HG03280 (cell line): ENCODE measurements at regions not wholly inside any gene's neighbourhood (a gene's known extent, or its start where the extent isn't known, plus 50 kb on each side); places are given as distances from the start of the nearest gene placed in this dataset.

Experiments
- ATAC-seq: cut with Tn5 transposase; IDR thresholded peaks from one replicate; pipeline ENCODE4 v1.9.1; 2021; ENCODE audit warnings: mild to moderate bottlenecking, moderate library complexity; ENCODE audit not compliant: unreplicated experiment

DNA sequence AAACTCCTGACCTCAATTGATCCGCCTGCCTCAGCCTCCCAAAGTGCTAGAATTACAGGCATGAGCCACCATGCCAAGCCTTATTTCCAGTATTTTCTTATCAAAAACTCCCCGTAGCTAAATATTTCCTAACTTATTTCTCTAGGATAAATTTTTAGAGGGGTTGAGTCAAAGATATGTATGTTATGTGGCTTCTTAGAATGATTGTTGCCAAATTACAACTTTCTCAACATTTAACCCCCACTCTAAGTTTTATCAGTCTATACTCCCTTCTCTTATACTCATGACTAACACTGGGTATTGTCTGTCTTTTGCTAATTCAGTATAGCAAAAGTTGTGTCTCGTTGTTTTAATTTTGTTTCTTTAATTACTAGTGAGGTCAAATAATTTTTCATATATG is 187.7 kb upstream of the LNX1 start:
- ATAC-seq = no peak

DNA sequence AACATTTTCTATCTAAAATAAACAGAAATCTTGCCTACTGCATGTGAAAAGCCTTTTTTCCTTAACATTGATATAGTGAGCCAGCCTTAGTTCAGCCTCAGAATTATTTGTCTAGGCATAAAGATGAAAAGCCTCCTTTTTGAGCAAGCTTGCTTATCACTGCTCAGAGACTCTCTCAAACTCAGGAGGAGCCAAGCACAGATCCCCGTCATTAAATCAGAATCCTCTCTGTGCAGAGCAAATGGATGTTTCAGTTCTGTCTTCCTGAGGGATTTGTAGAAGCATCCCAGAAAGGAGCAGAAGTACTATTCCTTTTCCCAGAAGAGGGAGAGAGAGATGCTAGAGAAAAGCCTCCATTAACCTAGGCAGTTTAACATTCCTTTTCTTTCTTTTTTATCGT is 186.9 kb upstream of the LNX1 start:
- ATAC-seq = no peak

DNA sequence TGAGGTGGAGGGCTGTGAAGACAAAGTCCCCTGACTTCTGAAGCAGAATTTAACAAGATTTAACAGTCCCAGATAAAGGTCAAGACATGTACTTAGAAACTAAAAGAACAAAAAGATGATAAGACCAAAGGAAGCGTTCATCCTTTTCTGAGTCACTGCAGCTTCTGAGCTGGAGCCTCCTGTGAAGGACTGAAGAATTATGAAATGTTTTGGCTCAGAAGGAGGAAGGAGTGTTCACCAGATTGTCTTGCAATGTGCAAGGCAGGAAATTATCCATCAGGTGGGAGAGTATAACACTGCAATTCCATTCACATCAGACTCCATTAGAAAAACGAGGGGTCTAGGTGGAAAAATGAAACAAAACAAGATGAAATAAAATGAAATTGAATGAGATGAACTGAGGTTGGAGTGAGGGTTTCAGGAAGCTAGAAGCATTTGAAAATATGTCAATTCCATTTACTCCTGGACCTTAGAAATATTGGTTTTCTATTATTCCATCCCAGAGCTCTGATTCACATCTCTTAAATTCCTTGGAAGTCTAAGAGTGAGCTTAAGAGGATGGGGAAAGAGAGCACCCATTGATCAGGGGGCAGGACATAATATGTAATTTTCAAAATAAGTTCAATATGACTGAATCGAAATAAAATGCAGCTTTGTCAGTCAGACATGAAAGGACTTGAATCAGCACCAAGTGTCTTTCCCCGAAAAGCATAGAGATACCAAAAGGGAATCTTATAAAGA is 186.1 kb upstream of the LNX1 start:
- ATAC-seq = no peak

- no peak for ATAC-seq
These were observed 184.9 kb upstream of the LNX1 start for GRCh38 chr4:53776141-53776540.

DNA sequence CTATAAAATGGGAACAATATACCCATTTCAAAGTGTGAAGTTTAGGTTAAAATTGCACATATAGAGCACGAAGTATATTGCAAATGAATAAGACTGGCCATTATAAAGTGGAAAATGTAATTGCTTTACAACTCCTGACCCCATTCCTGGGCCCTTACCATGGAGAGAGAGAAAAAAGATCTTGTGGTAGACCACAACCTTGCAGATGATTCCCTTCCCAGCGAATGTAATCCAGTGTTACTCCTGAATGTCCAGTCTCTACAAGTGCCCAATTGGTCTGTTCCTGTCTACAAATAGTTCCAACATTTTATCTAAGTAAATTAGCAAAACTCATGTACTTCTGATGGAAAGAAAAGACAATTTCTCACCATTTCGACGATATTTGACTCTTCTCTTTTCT is 184.1 kb upstream of the LNX1 start:
- ATAC-seq = no peak

DNA sequence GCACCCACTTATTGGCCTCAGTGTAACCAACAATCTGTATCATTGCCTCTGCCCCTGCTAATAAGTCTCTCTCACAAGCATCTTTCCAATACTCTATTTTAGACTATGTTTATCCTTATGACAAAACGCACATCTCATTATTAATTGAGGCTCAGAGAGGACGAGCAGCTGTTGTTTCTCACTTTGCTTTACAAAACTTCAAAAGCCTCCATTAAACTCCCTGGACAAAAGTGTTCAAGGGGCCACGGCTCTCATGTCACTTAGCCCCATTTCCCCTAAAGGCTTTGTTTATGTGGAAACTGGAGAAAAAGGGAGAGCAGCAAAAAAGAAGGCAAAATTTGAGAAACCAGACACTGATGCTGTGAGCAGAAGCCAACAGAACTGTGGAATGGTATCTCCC is 180.0 kb upstream of the LNX1 start:
- ATAC-seq = no peak

GRCh38 chr4:53767482-53767881 is 176.2 kb upstream of the LNX1 start:
- no peak for ATAC-seq

- ATAC-seq = no peak
These were observed 173.6 kb upstream of the LNX1 start for GRCh38 chr4:53764761-53765490.

GRCh38 chr4:53763813-53764597 is 172.7 kb upstream of the LNX1 start:
- no peak for ATAC-seq

DNA sequence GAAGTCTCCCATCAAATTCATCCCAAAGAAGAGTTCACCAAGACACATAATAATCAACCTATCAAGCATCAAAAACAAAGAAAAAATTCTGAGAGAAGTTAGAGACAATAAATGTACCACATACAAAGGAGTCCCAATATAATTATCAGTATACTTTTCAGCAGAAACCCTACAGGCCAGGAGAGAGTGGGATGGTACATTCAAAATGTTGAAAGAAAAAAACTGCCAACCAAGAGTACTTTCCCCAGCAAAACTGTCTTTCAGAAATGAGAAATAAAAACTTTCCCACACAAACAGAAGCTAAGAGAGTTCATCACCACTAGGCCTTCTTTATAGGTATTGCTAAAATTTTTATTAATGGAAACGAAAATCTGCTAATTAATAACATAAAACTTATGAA is 164.4 kb upstream of the LNX1 start:
- ATAC-seq = no peak

GRCh38 chr4:53752124-53752523 is 160.8 kb upstream of the LNX1 start:
- ATAC-seq = no peak

DNA sequence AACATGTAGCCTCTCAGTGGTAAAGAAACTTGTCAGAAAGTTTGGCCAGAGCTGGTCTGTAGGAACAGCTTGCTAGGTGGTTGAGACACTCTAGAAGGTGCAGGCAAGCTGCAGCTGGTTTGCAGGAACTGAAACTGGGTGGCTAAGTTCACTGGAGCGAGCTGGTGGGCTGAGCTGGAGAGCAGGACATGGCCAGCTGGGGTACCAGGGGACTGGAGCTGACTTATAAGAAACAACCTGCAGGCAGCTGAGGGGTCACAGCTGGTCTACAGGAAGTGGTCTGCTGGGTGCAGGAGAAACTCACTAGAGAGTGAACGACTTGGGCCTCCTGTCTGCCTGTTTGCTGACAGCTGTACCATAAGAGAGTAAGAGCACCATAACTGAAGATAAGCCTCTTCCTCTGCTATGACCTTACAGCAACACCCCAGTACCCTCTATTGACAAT is 157.1 kb upstream of the LNX1 start:
- peak; percentile 97 for ATAC-seq

GRCh38 chr4:53747401-53747800 is 156.1 kb upstream of the LNX1 start:
- ATAC-seq = no peak

DNA sequence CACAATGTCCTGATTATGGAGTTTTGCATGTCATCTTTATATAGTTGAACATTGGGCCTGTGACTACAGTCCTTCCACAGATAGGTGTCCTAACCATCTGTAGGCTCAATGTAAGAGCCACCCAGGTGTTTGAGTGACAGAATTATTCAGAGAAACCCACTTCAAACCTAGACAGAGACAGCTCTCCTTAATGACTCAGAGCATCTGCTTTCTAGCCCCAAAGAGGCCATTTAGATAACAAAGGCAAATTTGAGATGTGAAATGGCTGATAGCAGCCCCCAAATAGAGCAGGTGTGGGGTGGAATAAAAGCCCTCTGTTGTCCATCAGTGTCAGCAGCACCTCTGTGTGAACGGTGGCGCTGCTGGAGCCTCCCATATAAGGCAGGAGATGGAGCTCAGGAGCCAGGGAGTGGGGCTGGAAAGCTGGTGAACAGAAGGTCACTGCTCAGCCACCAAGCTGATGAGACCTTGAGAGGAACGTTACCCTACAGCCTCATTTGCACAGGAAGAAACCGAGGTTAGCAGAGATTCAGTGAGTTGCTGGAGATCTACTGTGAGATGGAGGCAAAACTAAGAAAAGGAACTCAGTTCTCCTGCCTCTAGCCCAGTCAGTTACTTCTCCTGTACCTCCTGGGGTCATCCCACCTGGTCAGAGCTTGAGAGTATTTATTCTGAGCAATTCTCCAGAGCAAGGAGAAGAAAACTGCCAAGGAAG is 153.3 kb upstream of the LNX1 start:
- no peak for ATAC-seq

- no peak for ATAC-seq
These were observed 143.5 kb upstream of the LNX1 start for GRCh38 chr4:53734584-53735353.

DNA sequence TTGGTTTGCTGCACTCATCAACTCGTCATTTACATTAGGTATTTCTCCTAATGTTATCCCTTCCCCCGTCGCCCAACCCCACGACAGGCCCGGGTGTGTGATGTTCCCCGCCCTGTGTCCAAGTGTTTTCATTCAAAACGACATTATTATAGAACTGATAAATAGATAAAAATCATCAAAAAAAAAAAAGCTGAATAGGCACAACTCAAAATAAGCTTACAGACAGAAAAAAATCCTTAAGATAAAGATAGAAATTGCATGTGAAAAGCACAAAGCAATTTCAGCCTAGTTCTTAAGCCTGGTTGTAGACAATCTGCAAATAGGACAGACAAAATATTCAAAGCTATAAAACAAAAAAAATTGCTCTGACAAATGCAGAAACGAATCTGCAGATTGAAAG is 142.9 kb upstream of the LNX1 start:
- ATAC-seq = no peak

DNA sequence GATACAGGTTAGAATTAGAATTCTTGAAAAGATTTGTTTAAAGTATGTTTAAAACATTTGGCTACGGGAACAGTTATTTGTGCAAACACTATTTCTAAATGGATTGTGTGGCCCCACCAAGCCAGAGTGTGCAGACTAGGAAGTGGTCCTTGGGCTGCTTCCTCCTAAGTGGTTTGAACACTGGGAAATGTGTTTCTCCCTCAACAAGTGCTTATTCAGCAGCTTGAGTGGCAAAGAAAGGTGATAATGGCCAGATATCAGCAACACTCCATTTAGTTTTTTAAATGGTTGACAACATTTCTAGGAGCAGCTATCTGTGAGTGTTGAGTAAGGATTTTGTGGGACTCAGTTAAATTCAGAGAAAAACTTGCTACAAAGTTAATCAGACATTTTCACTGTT is 141.4 kb upstream of the LNX1 start:
- ATAC-seq = no peak

DNA sequence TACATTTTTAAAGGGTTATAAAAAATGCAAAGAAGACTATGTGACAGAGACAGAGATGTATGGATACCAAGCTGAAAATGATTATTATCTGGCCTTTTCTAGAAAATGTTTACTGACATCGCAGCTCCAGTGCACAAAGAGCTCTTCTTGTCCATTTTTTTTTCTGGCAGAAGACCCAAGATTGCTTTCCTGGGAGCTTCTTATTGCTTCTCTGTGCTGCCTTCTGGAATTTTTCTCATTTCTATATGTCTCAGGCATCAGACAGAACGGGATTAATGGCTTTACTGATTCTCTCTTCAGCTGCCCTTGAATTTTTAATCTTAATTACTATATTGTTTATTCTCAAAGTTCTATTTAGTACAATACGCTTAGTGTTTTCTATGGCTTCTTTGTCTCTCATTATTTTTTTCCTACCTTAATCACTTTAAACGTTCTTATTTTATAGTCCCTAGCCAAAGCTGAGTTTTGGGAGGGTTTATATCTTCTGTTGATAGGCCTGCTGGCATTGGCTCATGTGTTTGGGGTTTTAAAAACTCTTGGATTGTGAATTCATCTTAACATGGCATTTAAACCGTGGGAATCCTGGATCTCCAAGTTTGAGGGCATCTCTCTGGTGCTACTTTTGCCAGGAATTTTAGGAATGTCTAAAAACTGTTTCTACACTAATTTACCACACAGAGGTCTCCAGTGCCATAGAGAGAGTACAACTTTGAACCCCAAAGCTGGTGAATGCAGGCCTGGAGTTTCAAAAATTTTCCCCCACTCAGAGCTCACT is 138.9 kb upstream of the LNX1 start:
- no peak for ATAC-seq

GRCh38 chr4:53722110-53722509 is 130.8 kb upstream of the LNX1 start:
- ATAC-seq = no peak

DNA sequence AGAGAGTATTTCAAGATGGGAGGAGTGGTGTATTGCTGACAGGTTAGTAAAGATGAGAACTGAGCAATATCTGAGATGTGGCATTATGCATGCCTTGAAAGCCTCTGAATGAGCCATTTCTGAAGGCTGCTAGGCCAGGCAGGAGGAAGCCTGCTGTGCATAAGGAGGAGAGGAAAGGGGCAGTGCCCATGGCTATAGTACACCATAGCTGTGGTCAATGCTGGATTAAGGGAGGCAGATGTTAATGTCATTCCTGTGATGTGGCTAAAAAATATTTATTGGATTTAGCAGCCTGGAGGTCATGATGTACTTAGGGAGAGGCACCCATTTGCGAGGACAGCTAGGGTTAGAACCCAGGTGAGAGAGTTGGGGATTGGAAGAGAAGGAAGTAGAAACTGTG is 130.0 kb upstream of the LNX1 start:
- ATAC-seq = no peak
